Activated CD4-positive, alpha-beta T cell treated with anti-CD3 and anti-CD28 coated beads for 48 hours (primary cell): ENCODE measurements at regions not wholly inside any gene's neighbourhood (a gene's known extent, or its start where the extent isn't known, plus 50 kb on each side); places are given as distances from the start of the nearest gene placed in this dataset.
A peak's percentile ranks its signal among the peaks of the same experiment; 100 is the strongest.

Experiments used
- DNase-seq: peaks from one replicate; pipeline ENCODE4 v3.0.0-alpha.2; 2020

GRCh38 chr16:6106061-6106460, 1008.5 kb upstream of the EEF2KMT start:
- no peak for DNase-seq

- no peak for DNase-seq
These were observed 1007.5 kb upstream of the EEF2KMT start for GRCh38 chr16:6105115-6105514.

GRCh38 chr16:6104428-6104827, 1006.8 kb upstream of the EEF2KMT start:
- no peak for DNase-seq

DNA sequence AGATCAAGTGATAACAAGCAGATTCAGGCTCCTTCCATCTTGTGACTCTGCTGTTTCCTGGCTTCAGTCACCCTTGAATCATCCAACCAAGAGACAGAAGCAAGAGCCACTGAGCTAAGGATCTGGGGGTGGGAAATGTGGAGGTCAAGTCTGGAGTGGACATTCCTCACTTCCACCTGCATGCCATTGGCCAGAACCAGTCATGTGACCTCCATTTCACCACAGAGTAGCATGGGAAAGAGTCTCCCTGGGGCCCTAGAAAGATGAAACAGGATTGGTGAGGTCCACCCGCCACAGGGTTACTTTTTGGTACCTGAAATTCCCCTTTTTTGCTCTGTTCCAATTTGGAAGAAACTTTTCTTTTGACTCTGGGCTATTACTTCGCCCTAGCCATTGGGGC, 1006.0 kb upstream of the EEF2KMT start:
- no peak for DNase-seq

DNA sequence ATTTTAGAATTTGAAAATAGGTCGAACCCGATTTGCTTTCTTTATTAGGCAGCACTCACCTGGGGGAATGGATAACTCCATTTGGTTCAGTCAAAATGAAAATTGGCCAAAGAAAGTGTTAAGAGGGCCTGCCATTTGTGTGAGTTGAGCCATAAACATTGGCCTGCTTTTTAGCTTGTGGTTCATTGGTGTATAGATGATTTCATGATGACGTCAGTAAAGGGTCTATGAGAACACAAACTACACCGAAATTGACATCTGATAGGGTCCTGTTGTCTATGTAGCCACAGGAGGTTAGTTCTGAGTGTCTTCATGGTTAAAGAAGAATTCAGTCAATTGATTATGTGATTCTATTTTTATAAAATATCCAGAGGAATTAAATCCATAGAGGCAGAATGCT, 1001.5 kb upstream of the EEF2KMT start:
- no peak for DNase-seq

DNA sequence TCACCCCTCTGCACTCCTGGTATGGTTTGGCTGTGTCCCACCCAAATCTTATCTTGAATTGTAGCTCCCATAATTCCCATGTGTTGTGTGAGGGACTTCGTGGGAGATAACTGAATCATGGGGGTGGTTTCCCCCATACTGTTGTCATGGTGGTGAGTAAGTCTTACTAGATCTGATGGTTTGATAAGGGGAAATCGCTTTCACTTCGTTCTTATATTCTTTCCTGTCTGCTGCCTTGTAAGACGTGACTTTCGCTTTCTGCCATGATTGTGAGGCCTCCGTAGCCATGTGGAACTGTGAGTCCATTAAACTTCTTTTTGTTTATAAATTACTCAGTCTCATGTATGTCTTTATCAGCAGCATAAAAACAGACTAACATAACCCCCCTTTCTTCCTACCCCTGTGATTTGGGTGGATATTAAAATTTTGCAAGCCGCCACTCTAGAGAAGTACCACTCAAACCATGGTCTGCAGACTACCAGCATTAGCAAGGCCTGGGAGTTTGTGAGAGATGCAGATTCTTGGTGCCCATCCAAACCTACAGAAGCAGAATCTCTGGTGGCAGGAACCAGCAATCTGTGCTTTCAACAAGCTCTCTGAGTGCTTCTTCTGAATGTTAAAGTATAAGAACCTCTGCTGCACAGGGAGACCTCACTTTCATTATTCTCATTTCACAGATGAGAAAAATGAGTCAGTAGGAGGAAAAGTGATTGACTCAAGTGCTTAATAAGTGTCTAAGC, 999.5 kb upstream of the EEF2KMT start:
- no peak for DNase-seq

GRCh38 chr16:6095414-6095813, 997.8 kb upstream of the EEF2KMT start:
- no peak for DNase-seq

DNA sequence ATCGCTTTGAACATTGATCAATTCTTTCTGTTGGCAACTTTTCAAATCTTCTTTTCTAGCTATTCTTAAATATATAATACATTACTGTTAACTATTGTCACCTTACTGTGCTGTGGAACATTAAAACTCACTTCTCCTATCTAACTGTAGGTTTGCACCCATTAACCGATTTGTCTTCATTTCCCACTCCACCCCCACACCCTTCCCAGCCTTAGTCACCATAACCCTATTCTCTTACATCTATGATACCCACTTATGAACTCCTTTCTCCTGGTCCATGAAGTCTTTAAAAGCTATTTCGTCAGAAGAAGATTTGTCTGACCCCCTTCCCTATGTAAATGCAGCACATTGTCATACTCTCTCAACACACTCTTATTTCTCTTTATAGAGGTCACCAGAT, 993.4 kb upstream of the EEF2KMT start:
- DNase-seq, result no peak

GRCh38 chr16:6081320-6081976, 983.9 kb upstream of the EEF2KMT start:
- peak; percentile 17 for DNase-seq

DNA sequence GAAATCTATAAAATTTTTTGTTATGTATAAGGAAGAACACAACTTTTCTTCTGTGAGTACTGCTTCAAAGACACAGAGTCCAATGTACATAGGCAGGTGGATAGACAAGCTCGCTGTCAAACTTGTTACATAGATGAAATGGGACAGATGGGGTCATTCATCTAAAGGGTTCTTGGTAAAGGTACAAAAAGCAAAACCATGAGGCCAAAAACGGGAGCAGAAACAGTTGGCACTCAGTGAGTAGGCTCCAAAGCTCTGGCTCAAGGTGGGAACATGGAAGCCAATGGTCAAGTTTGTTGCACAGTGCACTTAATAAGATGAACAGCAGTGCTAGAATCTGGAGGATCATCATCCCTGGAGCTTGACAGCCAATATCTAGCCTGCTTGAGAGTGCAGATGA, 979.0 kb upstream of the EEF2KMT start:
- no peak for DNase-seq

DNA sequence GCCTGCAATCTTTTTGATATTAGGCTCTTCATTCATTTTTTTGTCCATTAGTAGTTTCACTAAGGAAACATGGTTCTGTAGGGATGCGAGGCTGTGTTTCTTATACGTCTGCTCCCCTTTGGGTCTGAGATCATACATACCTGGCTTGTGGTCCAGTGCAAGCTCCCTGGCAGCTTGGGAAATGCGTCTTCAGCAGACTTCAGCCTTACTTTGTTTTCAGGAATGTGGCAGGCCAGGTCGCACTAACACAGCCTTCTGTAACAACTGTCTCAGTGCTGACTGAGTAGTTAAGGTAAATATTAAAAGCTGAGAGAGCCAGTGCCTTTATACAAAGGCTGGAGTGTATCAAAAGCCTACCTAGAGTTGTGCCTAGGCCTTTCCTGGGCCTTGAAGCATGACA, 970.5 kb upstream of the EEF2KMT start:
- DNase-seq, result no peak

DNA sequence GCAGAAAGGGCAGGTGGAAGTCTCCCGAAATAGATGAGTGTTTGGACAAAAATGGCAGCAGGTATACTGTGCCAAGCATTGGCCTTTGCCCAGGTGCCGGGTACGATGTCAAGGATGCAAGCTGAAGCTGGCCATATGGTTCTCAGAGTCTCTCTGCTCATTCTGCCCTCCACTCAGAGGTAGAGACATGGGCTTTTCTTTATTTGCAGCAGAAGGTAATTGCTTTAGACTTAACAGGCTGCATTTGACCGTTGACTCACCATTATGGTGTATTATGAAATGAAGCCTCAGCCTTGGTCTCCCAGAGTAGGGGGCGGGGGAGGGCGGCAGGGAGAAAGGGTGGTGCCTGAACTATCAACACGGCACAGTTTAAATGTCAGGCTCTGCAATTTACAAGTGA, 969.1 kb upstream of the EEF2KMT start:
- no peak for DNase-seq

GRCh38 chr16:6063526-6063925, 965.9 kb upstream of the EEF2KMT start:
- no peak for DNase-seq

DNA sequence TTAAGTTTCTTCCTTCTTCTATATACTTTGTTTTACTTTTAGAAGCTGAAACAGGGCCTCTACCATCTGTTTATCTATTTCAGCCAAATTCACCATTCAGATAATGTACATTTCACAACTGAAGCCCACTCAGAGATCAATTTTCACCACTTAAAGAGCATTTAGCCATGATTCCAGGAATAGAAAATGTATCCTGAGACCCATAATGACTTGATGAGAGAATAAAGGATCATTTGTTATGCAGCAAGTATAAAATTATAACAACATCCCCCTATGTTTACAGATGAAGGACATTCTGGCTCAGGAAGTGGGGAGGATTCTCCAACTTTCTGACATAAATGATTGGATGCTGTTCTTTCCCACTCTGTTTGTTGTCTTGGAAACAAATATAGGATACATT, 962.1 kb upstream of the EEF2KMT start:
- no peak for DNase-seq

GRCh38 chr16:6057821-6058220, 960.2 kb upstream of the EEF2KMT start:
- DNase-seq, result no peak

GRCh38 chr16:6048017-6048416, 950.4 kb upstream of the EEF2KMT start:
- DNase-seq, result no peak

DNA sequence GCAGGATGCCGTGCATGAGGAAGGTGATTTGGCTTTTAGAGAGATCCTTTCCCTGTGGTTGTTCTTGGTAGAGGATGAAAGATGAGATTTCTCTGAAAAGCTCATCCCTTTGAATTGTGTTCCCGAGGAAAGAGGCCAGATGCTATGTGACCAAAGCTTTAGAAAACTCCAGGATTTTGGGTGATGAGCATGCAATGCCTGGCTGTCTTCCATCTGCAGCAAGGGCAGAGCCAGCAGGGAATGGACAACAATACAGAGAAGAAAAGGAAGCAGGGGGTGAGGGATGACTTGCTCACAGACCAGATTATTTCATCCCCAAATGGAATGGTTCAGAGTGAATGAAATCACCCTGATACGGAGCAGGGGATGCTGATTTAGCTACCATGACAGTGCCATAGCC, 949.7 kb upstream of the EEF2KMT start:
- no peak for DNase-seq

GRCh38 chr16:6038941-6039645, 941.5 kb upstream of the EEF2KMT start:
- no peak for DNase-seq

- no peak for DNase-seq
These were observed 937.6 kb upstream of the EEF2KMT start for GRCh38 chr16:6035161-6035560.

- DNase-seq, result no peak
These were observed 936.9 kb upstream of the EEF2KMT start for GRCh38 chr16:6034511-6034910.

DNA sequence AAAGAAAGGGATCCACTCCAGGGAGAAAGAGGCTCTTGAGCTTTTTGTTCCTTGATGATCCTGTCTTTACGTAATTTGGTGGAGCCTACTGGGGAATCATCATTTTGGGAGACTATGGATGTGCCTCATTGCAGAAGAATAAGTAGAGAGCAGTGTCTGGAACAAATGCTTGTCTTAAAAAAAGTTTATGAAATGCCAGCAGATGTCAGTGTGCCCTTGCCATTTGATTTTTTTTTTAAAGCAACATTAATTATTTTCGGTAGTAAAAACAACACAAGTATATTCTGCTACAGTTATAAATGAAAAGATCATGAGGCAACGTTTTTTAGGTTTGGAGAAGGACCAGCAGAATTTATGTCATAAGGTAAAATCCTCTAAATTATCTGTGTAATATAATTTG, 934.8 kb upstream of the EEF2KMT start:
- DNase-seq, result no peak

DNA sequence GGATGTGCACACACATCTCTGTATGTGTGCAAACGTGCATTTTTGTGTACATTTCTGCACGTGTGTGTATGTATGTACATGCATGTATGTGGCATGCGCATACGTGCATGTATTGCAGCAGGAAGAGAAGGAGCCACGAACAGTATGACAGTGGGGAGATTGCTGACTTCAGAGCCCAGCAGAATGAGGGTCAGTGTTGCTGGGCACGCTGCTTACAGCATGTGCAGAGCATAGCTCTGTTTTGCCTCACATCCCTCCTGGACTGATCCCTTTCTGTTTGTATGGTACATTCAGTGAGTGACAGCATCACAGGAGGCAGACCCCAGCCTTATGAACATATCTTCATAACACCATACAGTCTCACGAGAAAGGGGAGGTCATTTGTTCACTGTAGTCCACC, 934.0 kb upstream of the EEF2KMT start:
- DNase-seq, result no peak

DNA sequence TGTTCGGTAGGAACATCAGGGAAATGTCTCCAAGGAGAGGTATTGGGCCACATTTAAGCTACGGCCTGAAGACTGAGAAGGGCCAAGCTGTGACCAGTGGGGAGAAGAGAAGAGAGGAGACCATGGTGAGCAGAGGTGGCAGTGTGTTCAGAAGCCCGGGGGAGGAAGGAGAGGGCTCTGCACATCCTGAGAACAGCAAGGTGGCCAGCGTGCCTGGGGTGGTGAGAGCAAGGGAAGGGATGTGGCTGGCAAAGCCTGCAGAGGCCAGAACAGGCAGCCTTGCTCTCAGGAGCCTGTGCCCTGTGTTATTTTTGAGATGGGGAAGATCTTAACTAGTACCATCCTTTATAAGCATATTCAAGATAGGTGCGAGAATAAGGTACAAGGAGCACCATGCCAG, 933.5 kb upstream of the EEF2KMT start:
- DNase-seq, result no peak

DNA sequence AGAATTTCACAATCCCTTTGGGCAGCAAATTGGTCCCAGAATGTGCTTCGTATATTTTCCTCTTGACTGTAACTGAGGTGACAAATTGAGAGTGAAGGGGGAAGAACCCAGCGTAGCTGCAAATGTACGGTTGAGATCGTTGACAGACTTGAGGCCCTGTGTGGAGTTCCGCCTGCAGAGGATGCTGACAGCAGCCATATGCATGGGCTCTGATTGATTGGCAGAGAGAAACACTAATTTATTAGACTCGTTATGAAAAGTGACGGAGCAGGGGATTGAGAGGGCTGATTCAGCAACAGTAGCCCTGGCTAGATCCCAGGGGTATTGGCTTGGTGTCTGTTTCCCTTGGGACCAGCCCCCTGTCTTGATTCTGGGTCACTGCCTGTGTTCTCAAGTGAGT, 930.1 kb upstream of the EEF2KMT start:
- DNase-seq, result no peak
